RCC 7860 (cell line): ENCODE measurements at regions not wholly inside any gene's neighbourhood (a gene's known extent, or its start where the extent isn't known, plus 50 kb on each side); places are given as distances from the start of the nearest gene placed in this dataset.
"Not testable (repeated sequence)": the region's sequence is repeated elsewhere in the genome, so short reads cannot be mapped to it uniquely, and the experiment has no call there.

Source experiments
- DNase-seq: peaks from one replicate; pipeline ENCODE4 v3.0.0-alpha.2; 2015; ENCODE audit warnings: low spot score
- FAIRE-seq: peaks from 2 replicates; lab custom pipeline; 2012; peaks lifted over from hg19 to GRCh38; lab: Jason Lieb, UNC

DNA sequence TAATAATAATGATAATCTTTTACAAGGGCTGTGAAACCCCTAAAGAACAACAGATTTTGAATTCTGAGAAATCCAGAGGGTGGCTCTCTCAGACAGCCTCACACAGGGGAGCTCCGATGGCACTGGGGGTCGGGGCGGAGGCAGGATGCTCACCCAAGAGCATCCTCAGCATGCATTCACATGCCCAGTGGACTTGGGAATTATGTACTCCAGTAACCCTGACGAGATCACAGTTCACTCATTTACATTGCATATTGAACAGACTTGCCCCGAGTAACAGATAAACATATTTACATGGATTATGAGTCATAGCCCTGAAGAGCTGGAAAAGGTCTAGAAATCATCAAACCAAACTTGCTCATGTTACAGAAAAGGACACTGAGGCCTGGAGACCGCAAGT, 482.7 kb upstream of the JARID2 start:
- DNase-seq: no peak
- FAIRE-seq: no peak

DNA sequence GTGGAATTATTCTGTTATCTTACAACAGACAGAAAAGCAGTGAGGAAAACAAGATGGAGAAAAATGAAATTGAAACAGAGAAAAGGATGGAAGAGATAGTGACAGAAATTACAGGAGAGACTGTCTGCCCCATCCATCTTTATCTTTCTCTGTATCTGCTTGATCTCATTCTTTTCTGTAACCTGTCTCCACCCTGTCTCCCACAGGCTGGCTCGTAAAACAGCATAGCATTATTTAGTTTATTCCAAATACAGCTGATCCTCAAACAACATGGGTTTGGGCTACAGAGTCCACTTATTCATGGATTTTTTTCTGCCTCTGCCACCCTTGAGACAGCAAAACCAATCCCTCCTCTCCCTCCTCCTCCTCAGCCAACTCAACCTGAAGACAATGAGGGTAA, 482.3 kb upstream of the JARID2 start:
- FAIRE-seq (no peak), DNase-seq (no peak)

DNA sequence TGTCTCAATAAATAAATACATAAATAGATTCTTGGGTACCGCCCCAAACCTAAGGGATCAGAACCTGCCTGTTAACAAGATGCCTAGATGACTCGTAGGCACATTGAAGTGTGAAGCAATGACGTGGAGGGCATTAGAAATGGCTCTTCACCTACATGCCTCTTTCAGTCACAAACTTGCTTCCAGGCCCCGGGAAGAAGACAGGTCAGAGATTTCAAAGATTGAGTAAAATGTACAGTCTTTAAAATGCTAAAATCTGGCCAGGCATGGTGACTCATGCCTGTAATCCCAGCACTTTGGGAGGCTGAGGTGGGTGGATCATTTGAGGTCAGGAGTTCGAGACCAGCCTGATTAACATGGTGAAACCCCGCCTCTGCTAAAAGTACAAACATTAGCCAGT, 480.8 kb upstream of the JARID2 start:
- FAIRE-seq (no peak), DNase-seq (no peak)

DNA sequence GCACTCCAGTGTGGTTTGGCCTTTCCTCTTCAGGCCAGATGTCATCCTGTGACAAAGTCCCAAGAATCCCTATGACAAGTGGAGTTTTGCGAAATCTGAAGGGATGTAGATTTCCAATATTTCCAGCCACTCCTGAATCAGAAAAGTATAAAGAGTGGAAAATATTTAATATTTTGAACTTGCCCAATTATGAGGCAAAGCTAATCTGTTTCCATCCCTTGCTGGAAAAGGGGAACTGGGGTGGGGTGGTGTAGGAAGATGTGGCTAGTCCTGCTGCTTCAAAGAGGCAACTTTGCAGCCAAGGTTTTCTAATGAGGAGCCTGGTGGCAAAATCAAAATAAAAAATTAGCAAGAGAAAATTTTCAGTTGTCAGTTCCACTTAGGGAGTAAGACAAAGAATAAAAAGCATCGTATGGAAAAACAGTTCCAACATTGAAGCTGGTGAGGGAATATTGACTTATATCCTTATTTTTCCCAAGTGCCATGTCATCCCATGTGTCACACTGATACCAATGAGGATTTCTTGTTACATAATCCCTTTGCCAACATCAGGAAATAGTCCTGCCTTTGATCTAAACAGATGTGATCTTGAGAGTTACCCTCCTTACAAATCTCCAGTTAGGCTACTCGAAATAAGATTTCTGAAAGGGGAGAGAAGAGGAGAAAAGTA, 480.0 kb upstream of the JARID2 start:
- no peak for FAIRE-seq
- DNase-seq: no peak

DNA sequence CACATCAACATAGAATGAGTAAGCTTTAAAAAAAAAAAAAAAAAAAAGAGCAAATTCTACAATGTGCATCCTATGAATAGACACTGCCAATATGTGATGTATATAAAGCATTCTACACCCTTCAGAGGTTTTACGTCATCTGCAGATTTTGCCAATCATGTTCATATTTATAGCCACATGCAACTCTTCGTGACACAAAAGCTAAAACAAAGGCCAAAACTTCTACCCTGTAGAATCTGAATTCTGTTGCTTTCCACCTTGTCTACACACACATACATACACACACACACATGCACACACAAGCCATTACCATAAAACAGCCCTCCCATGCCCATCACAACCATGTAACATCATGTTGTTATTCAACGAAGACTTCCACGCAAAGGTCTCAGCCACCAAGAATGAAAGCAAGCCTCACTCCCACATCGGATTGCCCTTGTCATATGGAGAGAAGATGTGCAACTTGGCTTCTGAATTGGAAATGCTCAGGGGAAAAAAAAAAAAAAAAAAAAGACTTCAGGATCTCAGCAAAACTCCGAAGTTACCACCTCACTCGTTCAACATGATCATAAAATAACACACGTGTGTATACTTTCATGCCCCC, 479.4 kb upstream of the JARID2 start:
- DNase-seq: no peak
- no peak for FAIRE-seq

DNA sequence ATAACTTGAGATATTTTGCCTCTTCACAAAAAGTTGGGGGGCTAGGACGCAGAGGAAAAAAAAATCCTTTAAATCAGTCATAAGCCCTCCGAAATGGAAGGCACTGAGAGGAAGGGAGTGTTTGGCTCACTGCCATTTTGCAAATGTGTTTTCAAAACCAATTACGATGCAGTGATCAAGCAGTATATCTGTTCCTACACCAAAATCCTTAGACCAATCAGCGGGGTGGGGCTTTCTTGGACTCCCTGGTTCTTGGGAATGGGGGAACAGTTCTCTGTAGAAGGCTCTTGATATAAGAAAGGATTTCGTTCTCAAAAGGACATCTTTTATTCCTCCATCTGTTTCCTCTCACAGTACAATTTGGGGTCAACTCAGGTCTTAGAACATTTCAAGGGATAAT, 478.6 kb upstream of the JARID2 start:
- no peak for FAIRE-seq
- no peak for DNase-seq

DNA sequence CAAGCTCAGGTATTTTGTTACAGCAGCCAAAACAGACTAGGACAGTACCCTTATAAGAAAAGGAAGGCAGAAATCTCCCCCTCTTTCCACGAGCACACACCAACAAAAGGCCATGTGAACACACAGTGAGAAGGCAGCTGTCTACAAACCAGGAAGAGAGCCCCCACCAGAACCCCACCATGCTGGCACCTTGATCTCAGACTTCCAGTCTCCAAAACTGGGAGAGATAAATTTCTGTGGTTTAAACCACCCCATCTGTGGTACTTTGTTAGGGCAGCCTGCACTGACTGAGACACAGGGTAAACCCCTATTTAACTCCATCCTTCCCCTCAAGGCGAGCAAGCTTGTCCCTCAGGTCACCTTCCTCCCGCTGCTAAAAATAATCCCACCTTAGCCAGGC, 475.8 kb upstream of the JARID2 start:
- FAIRE-seq (no peak), DNase-seq (no peak)

DNA sequence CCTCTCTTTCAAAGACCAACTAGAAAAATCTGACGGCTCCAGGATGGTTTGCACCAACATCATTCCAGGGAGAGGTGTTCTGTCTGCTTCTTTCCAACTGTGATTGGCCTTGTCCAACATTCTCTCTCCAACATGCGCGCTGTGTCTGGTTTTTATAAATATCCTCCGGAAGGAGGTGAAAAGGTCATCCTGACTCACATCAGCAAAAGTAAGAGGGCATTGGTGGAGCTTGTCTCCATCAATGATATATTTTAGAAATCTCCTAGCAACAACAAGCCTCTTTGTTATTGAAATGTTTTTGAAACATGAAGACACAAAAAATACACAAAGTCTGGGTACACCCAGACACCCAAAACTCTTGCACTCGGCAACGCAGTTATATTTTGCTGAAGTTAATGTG, 475.3 kb upstream of the JARID2 start:
- FAIRE-seq (no peak), DNase-seq (no peak)

DNA sequence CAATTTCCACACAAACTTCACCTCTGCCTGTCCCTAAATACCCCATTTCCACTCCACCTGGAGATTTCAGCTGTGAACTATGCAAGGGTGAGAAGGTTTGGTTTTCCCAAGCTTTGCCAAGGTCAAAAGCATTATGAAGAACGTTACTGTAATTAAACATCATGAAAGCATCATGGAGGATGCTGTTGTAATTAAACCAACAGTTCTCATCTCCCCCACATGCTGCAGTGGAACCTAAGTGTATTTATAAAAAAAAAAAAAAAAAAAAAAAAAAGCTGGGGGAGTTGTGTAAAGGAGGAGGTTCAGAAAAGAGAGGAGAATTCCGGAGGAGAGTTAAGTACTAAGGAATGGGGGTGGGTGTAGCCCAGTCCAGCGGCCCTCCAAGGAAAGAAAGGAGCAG, 474.9 kb upstream of the JARID2 start:
- DNase-seq (no peak), FAIRE-seq (no peak)

DNA sequence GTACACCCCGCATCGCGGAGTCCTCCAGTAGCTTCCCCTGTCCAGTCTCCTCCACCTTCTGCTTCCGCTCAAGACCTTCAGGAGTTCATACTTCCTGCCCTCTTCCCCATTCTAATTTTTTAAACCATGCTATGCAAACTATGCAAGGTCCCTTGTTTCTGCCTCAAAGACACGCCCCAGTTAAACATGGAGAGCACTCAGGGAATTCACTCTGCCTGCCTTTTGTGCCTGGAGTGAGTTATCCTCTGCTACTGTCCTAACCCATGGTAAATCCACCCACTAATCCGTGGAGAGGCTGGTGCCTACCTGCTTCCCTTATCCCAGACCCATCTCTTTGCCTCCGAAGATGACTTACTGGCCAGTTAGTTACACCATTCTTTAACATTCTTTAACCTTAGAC, 473.7 kb upstream of the JARID2 start:
- DNase-seq (no peak), FAIRE-seq (no peak)

DNA sequence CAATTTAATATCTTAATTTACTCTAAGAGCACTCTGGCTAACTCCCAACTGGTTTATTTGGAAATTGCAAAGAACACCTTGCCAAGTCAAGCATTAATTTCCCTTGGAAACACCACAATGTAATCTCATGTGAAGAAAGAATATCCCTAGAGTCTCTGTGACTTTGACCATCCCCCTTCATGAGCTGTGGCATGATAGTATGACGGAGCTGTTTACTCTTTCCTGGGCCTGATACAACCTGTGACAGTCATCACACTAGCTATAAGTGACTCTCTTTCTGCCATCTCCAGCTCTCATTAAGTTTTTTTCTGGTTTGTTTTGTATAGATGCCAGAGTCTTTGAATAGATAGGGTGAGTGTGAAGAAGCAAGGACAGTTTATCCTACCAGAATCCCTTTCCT, 470.3 kb upstream of the JARID2 start:
- FAIRE-seq (no peak), DNase-seq (no peak)

DNA sequence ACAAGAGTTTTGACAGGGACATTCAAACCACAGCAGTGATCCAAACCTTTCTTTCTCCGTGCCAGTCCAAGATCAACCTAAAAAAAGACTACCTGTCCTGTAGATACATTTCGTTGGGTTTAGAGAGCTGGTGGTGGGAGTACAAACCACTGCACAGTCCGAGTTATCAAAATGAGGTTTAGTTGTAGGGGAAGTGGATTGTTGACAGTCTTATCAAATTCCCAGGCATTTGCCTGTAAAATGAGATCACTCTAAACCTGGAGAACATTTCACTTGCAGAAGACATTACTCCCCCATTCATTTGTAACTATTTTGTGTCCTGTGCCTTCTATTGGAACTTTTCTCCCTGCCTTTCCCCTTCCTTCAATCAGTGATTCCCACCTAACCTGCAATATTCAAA, 469.6 kb upstream of the JARID2 start:
- no peak for FAIRE-seq
- DNase-seq: no peak

DNA sequence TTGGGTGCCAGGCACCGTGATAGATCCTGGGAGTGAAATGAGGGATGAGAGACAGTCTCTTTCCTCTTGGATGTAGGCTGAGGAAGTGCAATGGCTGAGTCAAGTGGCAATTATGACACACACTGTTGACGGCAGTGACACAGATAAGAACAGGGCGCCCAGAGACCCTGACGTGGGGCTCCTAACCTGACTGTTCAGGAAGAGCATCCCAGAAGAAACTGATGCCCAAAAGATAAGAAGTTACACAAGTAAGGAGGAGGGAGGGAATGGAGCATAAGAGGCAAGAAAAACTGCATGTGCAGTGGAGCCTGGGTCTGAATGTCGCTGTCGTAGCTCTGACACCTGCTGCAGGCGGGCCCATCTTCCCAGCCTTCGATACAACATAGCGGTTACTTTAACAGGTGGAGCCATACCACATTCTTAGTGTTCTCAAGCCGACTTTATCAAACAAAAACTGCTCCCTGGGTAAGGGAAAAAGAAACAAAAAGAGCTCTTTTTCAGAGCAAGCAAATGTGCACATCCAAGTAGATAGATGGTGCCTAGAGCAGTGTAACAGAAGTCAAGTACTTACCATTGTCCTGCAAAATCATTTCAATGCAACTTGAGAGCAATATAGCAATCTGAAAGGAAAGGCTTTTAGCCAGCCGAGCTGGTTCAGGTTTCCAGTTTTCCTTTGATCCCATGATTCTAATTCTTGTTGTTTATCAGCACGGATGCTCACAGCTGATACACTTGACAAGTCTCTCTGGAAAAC, 463.9 kb upstream of the JARID2 start:
- no peak for DNase-seq

DNA sequence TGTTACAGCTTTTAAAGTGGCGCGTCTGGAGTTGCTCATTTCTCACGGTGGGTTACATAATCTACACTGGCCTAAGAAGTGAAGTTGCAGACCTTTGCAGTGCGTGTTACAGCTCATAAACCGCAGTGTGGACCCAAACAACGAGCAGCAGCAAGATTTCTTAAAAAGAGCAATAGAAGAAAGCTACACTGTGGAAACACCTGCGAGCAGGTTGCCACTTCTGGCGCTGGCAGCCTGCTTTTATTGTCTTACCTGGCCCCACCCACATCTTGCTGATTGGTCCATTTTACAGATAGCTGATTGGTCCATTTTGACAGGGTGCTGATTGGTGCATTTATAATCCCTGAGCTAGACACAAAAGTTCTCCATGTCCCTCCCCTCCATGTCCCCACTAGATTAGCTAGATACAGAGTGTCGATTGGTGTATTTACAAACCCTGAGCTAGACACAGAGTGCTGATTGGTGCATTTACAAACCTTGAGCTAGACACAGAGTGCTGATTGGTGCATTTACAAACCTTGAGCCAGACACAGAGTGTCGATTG, 462.9 kb upstream of the JARID2 start:
- not testable (repeated sequence) for DNase-seq, FAIRE-seq

More for the DNA sequence above, 463.9 kb upstream of the JARID2 start:
- FAIRE-seq: no peak

DNA sequence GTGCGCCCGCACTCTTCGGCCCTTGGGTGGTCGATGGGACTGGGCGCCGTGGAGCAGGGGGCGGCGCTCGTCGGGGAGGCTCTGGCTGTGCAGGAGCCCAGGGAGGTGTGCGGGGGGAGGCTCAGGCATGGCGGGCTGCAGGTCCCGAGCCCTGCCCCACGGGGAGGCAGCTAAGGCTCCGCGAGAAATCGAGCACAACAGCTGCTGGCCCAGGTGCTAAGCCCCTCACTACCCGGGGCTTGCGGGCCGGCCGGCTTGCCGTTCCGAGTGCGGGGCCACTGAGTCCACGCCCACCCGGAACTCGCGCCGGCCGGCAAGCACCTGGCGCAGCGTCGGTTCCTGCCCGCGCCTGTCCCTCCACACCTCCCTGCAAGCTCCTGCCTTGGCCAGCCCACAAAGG, 462.3 kb upstream of the JARID2 start:
- FAIRE-seq: no peak

DNA sequence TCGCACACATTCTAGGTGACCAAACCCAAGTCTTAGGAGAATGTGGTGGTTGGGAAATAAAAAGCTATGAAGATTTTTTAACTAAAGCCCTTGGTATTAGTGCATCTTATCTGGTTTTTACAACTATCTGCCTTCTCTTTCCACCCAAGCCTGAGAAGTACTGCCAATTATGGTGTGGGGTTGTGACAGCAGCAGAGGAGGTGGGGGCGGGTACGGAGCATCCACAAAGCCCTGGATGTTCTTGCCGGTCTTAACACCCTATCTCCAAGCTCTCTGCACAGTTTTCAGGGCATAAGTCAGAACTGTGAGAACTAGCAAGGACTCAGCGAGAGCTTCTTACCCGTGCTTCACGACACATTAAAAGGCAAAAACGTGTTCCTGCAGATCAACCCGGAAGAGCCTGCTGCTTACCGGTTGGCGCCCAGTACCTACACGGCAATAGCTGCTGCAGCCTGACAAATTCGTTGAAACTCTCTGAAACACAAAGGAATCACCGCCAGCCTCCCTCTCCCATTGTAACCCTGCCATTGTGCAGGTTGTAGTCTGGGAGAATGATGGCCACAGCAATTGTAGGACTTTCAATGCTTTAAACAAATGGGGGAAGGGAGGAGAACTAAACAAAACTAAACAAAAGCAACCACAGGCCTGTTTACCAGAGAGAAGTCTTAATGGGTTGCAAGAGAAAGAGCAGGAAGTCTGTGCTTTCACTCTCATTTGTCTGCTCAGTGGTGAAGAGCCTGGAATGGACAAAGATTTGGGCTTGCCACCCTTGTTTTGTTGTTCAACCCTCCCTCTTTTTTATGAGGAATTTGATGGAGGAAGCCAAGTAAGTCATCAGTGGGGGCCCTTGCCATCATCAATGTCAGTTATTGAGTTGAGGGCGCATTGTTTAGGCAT, 461.0 kb upstream of the JARID2 start:
- DNase-seq (no peak), FAIRE-seq (no peak)

More for the DNA sequence above, 462.3 kb upstream of the JARID2 start:
- no peak for DNase-seq

DNA sequence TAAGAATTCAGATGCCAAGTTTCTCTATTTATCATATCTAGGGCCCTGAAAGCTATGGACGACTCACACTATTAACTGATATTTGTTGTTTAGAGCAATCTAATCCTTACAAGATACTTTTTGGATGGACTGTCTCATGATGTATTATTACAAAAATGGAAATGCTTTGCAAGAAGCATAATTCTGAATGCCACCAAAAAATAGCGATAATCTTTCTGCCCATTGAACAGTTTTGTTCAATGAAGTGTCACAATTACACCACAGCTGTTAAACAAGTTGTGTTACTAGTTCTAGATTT, 460.4 kb upstream of the JARID2 start:
- DNase-seq (no peak), FAIRE-seq (no peak)

DNA sequence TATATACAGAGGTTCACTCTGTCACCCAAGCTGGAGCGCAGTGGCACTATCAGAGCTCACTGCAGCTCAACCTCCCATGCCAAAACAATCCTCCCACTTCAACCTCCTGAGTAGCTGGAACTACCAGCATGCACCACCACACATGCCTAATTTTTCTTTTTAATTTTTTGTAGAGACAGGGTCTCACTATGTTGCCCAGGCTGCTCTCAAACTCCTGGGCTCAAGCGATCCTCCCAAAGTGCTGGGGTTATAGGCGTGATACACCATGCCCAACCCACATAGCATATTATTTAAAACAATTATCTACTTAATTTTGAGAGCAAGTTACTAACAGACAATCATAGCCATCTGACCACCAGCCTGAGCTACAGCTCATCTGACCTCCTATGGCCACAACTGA, 459.9 kb upstream of the JARID2 start:
- no peak for DNase-seq
- no peak for FAIRE-seq

DNA sequence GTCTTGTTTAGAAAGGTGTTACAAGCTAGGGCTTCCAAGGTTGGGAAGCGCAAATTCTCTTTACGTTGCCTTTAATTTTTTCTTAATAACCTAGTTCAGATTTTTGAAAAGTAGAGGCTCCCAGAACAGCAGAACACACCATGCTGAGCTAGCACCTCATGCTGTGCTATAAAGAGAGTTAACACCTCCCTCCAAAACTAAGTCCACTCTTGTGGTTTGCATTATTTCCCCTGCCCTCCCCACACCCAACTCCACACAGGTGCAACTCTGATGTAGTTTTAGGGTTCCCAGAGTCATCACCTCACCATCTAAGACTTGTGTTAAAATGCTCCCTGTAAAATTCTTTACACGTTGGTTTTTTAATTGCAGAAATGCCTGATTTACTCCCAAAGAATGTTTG, 459.4 kb upstream of the JARID2 start:
- no peak for FAIRE-seq
- no peak for DNase-seq

DNA sequence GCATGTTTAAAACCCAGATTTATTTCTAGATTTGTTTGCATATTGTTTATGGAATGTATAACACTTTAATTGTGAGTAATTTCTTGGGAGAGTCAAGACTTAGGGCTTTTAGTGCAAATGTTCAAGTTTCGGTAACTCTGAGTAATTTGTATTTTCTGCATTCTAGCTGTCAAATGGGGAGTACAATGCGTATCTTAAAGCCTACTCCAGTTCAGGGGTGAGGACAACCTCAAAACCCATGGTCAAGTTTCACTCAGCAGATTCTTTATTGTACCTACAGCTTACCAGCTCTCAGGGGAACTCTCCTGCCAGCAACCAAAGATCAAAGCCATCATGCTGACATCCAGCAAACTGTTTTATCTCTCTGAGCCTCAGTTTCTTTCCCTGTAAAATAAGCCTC, 458.6 kb upstream of the JARID2 start:
- FAIRE-seq (no peak), DNase-seq (no peak)

DNA sequence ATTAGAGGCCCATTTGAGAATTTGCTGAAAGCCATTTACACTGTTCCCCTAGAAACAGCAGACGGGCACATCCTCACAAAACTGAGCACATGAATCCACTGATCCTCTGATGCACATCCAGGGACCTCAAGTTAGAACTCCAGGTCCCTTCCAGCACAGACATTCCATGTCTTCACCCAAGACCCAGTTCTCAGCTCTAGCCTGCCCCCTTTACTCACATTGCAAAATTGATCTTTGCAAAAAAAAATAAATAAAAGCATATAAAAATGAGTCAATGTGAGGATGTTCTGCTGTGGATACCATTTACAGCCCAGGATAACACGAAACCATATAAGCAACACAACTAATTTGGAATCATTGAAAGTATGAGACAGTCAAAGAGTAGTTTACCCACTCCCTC, 458.2 kb upstream of the JARID2 start:
- FAIRE-seq (no peak), DNase-seq (no peak)
